NT2/D1 (cell line): ENCODE measurements at regions not wholly inside any gene's neighbourhood (a gene's known extent, or its start where the extent isn't known, plus 50 kb on each side); places are given as distances from the start of the nearest gene placed in this dataset.

Experiments
- DNase-seq: peaks from one replicate; pipeline ENCODE4 v3.0.0-alpha.2; 2011; ENCODE audit warnings: low read depth, low spot score
- H3K27me3 ChIP-seq: 2 replicates; pipeline ENCODE4 v1.6.0; 2011; ENCODE audit warnings: mild to moderate bottlenecking; ENCODE audit not compliant: insufficient read length, insufficient read depth
- H3K36me3 ChIP-seq: 2 replicates; pipeline ENCODE4 v1.6.1; 2011; ENCODE audit warnings: mild to moderate bottlenecking, low read length, mixed read lengths; ENCODE audit not compliant: insufficient read depth, insufficient read length
- H3K4me1 ChIP-seq: 2 replicates; pipeline ENCODE4 v1.5.1; 2011; ENCODE audit not compliant: insufficient read depth, insufficient read length
- H3K4me3 ChIP-seq: 2 replicates; pipeline ENCODE4 v1.5.1; 2011; ENCODE audit warnings: low read depth; ENCODE audit not compliant: insufficient read length
- H3K9ac ChIP-seq: 2 replicates; pipeline ENCODE4 v1.6.0; 2011; ENCODE audit warnings: low read depth; ENCODE audit not compliant: insufficient read length
- H3K9me3 ChIP-seq: 2 replicates; pipeline ENCODE4 v1.5.1; 2011; ENCODE audit warnings: mild to moderate bottlenecking, low read length; ENCODE audit not compliant: insufficient read depth
- SUZ12 ChIP-seq: IDR thresholded peaks from 2 replicates; pipeline ENCODE4 v1.6.1; 2011; ENCODE audit not compliant: insufficient read length, insufficient read depth; ENCODE audit errors: extremely low read depth
- YY1 ChIP-seq: IDR thresholded peaks from 2 replicates; pipeline ENCODE4 v1.6.1; 2011; ENCODE audit not compliant: insufficient read length, insufficient read depth
- ZNF274 ChIP-seq: IDR thresholded peaks from 2 replicates; pipeline ENCODE4 v1.6.1; 2011; ENCODE audit warnings: mild to moderate bottlenecking, low read depth, low read length

DNA sequence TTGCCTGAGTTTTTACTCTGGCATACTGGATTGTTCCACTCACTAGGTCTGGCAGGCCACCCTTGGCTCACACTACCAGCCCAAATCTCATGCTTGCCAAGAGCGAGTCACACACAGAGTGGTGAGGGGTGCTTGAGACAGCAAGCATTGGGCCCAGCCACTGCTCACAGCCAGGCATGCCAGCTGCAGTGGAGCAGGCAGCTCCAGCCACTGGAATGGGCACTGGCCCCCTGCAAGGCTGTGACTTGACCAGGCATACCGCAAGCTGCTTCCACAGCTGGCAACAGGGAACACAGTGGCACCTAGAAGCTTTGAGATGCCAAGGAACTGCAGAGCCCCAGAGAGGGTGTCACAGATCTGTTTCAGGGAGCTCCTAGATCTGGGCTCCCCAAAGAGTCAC lies 488.5 kb downstream of the LRFN5 start:
- Histone ChIP-seq H3K27me3 (no peaks in the 10 kb centered on the region), H3K4me3 (no peak overlapping the region), H3K36me3 (no peaks in the 10 kb centered on the region), H3K9me3 (no peaks in the 10 kb centered on the region), H3K4me1 (no peaks in the 10 kb centered on the region), H3K9ac (no peak overlapping the region)
- no peak for DNase-seq
- TF ChIP-seq ZNF274 (no peak), SUZ12 (no peak), YY1 (no peak)

DNA sequence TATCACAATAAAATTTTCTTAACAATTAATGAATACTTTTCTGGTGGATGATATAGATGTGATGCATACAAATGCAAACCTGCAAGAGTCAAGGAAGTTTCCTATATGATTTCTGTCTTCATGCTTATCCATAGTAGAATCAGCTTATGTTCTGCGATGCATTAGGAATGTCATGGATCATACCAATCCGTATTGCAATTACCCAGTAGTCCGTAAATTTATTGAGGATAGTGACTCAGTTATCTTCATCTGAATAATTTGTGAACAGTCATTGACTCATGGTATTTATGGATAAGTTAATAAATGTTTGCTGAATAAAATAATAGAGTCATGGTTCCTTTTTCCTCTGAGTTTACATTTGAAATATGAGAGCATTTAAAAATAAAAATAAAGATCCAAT lies 483.4 kb downstream of the LRFN5 start:
- no peak for DNase-seq
- no peaks in the 10 kb centered on the region for H3K36me3 ChIP-seq
- no peaks in the 10 kb centered on the region for H3K27me3 ChIP-seq
- no peak overlapping the region for H3K4me3 ChIP-seq
- no peaks in the 10 kb centered on the region for H3K9me3 ChIP-seq
- H3K9ac ChIP-seq = no peak overlapping the region
- no peaks in the 10 kb centered on the region for H3K4me1 ChIP-seq
- no peak for TF ChIP-seq ZNF274
- TF ChIP-seq SUZ12 = no peak
- no peak for TF ChIP-seq YY1

DNA sequence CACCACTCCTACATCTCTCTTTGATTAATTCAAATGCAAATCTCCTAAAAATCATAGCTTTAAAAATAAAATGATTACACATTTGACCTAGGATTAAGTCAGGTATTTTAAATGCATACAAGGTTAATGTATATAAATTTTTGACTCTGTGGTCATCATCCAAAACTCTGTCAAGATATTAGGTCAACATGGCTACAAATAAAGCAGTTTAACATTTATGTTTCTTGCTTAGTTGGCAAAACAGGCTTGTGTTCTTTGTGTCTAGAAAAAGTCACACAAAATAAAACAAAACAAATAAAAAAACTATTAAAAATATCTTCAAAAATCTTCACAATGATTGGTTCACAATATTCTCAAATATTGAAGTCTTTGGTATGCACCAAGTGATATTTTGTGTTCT lies 473.2 kb downstream of the LRFN5 start:
- Histone ChIP-seq H3K9me3 (no peaks in the 10 kb centered on the region), H3K4me1 (no peaks in the 10 kb centered on the region), H3K4me3 (no peak overlapping the region), H3K9ac (no peak overlapping the region), H3K36me3 (no peaks in the 10 kb centered on the region), H3K27me3 (no peaks in the 10 kb centered on the region)
- TF ChIP-seq ZNF274 (no peak), SUZ12 (no peak), YY1 (no peak)
- no peak for DNase-seq

DNA sequence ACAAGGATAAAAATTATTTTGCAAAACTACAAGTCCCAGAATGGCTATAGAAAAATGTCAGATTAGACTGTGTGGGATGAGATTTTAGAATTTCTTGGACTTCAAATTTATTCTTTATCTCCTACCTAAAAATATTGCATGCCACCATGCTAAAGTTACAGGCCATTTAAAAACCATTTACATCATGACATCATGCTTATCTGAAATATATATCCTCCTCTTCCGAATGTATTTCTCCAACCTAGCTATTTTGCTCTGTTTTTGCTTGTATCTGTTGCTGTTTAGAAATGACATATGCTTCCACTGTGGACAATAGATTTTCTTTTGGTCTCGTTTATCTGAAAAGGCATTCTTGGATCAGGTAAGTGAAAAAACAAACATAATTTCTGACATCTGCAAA lies 471.7 kb downstream of the LRFN5 start:
- no peak for TF ChIP-seq SUZ12
- no peak for TF ChIP-seq ZNF274
- TF ChIP-seq YY1 = no peak

DNA sequence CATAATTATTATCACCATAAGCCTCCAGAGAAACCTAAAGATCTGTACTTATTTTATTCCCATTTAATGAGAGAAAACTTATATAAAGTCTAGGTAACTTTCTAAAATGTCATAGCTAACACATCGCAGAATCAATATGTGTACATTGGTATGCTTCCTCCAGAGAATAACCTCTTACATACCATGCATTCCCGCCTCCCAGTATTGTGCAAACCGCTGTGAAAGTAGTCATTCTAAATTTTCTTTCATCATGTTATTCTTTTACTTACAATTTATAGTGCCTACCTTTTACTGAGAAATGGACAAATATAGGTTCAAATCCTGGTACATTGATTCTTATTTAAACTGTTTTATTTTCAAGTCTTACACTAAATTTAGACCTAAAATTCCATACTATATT lies 463.4 kb downstream of the LRFN5 start:
- TF ChIP-seq SUZ12 (no peak), YY1 (no peak), ZNF274 (no peak)
- Histone ChIP-seq H3K27me3 (no peaks in the 10 kb centered on the region), H3K9me3 (no peaks in the 10 kb centered on the region), H3K9ac (no peak overlapping the region), H3K4me1 (no peaks in the 10 kb centered on the region), H3K36me3 (no peaks in the 10 kb centered on the region), H3K4me3 (no peak overlapping the region)
- no peak for DNase-seq

More for the DNA sequence above, 471.7 kb downstream of the LRFN5 start:
- Histone ChIP-seq H3K36me3 (no peaks in the 10 kb centered on the region), H3K9me3 (no peaks in the 10 kb centered on the region), H3K4me3 (no peak overlapping the region), H3K27me3 (no peaks in the 10 kb centered on the region), H3K4me1 (no peaks in the 10 kb centered on the region), H3K9ac (no peak overlapping the region)
- DNase-seq = no peak

DNA sequence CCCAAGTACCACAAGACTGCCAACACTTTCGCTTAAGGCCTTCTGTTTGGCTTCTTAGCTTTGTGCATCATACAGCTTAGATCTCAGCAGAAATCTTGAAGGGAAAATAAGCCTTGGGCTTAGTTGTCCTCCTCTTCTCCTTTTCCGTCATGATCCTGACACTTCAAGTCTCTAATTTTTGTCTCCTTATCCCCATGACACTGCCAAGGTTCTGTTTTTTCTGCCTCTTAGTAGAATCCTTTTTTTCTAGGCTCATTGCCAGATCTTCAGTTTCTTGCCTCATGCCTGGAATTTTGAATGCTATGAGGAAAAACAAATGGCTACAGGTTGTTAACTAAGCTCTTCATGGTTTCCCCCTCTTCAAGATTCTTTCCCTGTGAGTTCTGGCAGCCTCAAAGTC lies 450.4 kb downstream of the LRFN5 start:
- H3K36me3 ChIP-seq = no peaks in the 10 kb centered on the region
- no peak overlapping the region for H3K9ac ChIP-seq
- no peaks in the 10 kb centered on the region for H3K27me3 ChIP-seq
- H3K4me1 ChIP-seq = no peaks in the 10 kb centered on the region
- no peak for TF ChIP-seq YY1
- TF ChIP-seq SUZ12 = no peak
- no peak for TF ChIP-seq ZNF274
- H3K4me3 ChIP-seq = no peak overlapping the region
- DNase-seq = no peak
- no peaks in the 10 kb centered on the region for H3K9me3 ChIP-seq

DNA sequence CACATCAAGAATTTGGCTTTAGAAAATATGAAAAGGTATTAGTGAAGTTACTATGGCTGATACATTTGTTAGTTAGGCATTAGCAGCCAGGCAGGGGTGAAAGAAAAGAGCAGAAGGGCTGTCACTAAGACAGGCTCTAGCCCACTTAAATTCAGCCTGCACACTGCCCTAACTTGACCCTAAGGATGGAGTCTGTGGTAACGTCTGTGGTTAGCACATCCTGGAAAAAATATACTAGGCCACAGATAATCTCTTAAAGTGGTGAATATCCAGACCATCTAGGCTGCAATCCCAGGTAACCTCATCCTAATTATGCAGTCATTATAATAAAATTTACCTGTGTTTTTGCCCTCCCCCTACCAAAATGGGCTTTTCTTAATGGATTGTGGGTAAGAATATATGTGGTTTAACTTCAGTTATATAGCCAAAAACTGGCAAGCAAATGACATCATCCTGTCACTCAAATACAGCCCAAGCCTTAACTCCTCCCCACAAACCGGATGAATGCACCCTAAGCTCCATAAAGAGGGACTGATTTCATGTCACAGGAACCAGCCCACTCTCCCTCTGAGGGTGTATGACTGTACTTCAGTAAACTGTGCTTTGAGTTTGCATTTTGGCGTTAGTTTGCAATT lies 440.9 kb downstream of the LRFN5 start:
- no peaks in the 10 kb centered on the region for H3K9me3 ChIP-seq
- H3K4me3 ChIP-seq = no peak overlapping the region
- no peak overlapping the region for H3K9ac ChIP-seq
- no peaks in the 10 kb centered on the region for H3K36me3 ChIP-seq
- no peaks in the 10 kb centered on the region for H3K4me1 ChIP-seq
- DNase-seq = no peak
- TF ChIP-seq SUZ12 (no peak), ZNF274 (no peak), YY1 (no peak)
- H3K27me3 ChIP-seq = no peaks in the 10 kb centered on the region
